ENCODE measurements at regions not wholly inside any gene's neighbourhood (a gene's known extent, or its start where the extent isn't known, plus 50 kb on each side); places are given as distances from the start of the nearest gene placed in this dataset.
"Not testable (repeated sequence)": the region's sequence is repeated elsewhere in the genome, so short reads cannot be mapped to it uniquely, and the experiment has no call there.

DNA sequence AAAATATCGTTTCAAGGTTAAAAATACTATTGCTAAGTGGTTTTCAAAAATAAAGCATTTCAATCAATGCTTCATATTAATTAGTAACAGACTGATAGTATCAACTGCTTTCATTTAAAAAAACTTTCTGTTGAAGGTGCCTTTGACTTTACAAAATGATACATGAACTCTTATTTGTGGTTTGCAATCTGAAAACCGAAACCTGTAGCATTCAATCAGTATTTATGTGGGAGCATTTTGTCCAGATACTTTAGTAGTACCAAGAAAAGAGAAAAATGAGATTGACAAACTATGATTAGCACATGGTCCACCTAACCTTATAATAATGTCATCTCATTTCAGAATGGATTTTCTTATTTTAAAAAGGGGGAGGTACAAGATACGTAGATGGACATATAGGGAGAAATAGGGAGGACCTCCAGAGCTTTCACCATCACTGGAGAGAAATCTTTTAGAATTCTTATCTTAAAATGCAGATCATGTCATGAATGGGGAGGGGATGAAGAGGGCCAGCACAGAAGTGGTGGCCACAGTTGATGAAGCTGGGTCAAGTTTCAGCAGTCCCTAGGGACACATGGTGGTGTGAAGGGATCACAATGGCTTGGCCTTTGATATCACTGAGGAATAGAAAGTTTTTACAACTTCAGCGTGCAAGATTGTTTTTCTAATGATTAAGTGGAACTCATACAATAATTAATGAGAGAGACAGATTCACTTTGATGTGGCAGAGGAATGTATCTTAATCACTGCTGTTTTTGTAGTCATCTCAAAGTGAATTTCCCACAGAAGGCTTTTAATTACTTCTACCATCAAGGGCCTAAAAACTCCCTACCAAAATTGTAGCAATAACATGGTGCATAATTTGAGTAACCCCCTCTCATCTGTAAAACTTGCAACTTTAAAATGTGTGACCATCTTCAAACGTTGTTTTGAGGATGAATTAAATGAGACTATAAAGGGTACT is 322.3 kb upstream of the EDIL3 start:
- no peak overlapping the region for H3K4me3 ChIP-seq (ENCODE audit: control insufficient read depth, low read depth, low read length)
- no peak for DNase-seq (ENCODE audit: low read depth)
- TF ChIP-seq, protein P1, sequence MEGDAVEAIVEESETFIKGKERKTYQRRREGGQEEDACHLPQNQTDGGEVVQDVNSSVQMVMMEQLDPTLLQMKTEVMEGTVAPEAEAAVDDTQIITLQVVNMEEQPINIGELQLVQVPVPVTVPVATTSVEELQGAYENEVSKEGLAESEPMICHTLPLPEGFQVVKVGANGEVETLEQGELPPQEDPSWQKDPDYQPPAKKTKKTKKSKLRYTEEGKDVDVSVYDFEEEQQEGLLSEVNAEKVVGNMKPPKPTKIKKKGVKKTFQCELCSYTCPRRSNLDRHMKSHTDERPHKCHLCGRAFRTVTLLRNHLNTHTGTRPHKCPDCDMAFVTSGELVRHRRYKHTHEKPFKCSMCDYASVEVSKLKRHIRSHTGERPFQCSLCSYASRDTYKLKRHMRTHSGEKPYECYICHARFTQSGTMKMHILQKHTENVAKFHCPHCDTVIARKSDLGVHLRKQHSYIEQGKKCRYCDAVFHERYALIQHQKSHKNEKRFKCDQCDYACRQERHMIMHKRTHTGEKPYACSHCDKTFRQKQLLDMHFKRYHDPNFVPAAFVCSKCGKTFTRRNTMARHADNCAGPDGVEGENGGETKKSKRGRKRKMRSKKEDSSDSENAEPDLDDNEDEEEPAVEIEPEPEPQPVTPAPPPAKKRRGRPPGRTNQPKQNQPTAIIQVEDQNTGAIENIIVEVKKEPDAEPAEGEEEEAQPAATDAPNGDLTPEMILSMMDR (IDR thresholded peaks at IDR 0.05; ENCODE audit: control insufficient read depth, insufficient read depth, low read depth, low read length, missing control alignments) = no peak

DNA sequence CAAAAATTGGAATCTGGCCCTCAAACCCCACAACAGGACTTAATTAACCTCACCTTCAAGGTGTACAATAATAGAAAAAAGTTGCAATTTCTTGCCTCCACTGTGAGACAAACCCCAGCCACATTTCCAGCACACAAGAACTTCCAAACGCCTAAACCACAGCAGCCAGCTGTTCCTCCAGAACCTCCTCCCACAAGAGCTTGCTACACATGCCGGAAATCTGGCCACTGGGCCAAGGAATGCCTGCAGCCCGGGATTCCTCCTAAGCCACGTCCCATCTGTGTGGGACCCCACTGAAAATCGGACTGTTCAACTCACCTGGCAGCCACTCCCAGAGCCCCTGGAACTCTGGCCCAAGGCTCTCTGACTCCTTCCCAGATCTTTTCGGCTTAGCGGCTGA is 315.9 kb upstream of the EDIL3 start:
- DNase-seq (ENCODE audit: low read depth); H3K4me3 ChIP-seq (ENCODE audit: control insufficient read depth, low read depth, low read length): not testable (repeated sequence)

- TF ChIP-seq, protein P1 (IDR thresholded peaks at IDR 0.05; ENCODE audit: control insufficient read depth, insufficient read depth, low read depth, low read length, missing control alignments) = no peak
These were observed 312.0 kb upstream of the EDIL3 start for GRCh38 chr5:84696651-84697050.

GRCh38 chr5:84695330-84695729 is 310.6 kb upstream of the EDIL3 start:
- DNase-seq (ENCODE audit: low read depth) = no peak
- H3K4me3 ChIP-seq (ENCODE audit: control insufficient read depth, low read depth, low read length) = no peak overlapping the region
- TF ChIP-seq, protein P1 (IDR thresholded peaks at IDR 0.05; ENCODE audit: control insufficient read depth, insufficient read depth, low read depth, low read length, missing control alignments) = no peak

More at GRCh38 chr5:84696651-84697050, 312.0 kb upstream of the EDIL3 start:
- no peak overlapping the region for H3K4me3 ChIP-seq (ENCODE audit: control insufficient read depth, low read depth, low read length)
- DNase-seq (ENCODE audit: low read depth) = no peak

- no peak for DNase-seq (ENCODE audit: low read depth)
- TF ChIP-seq, protein P1 (IDR thresholded peaks at IDR 0.05; ENCODE audit: control insufficient read depth, insufficient read depth, low read depth, low read length, missing control alignments) = no peak
- no peak overlapping the region for H3K4me3 ChIP-seq (ENCODE audit: control insufficient read depth, low read depth, low read length)
These were observed 308.6 kb upstream of the EDIL3 start for GRCh38 chr5:84693256-84693655.

GRCh38 chr5:84688566-84688965 is 303.9 kb upstream of the EDIL3 start:
- peak; percentile 21 for DNase-seq (ENCODE audit: low read depth)

More at GRCh38 chr5:84688566-84688965, 303.9 kb upstream of the EDIL3 start:
- no peak overlapping the region for H3K4me3 ChIP-seq (ENCODE audit: control insufficient read depth, low read depth, low read length)
- TF ChIP-seq, protein P1 (IDR thresholded peaks at IDR 0.05; ENCODE audit: control insufficient read depth, insufficient read depth, low read depth, low read length, missing control alignments) = no peak
